ENCODE measurements at regions not wholly inside any gene's neighbourhood (a gene's known extent, or its start where the extent isn't known, plus 50 kb on each side); places are given as distances from the start of the nearest gene placed in this dataset.

GRCh38 chr18:60311676-60312360, 60.8 kb downstream of the MC4R start:
- H3K4me1 ChIP-seq (replicated peaks in 1 of 4; ENCODE audit: control insufficient read depth in 3 of 4, insufficient read depth in 4 of 4, low read length in 3 of 4) = no peaks in the 10 kb centered on the region
- H2BK12ac ChIP-seq (ENCODE audit: low read depth, low read length) = no peak overlapping the region
- H4K91ac ChIP-seq (replicated peaks; ENCODE audit: insufficient read length, low read length) = no peak overlapping the region
- H2BK15ac ChIP-seq (ENCODE audit: low read length) = no peak overlapping the region
- no peak overlapping the region for H2BK120ac ChIP-seq (replicated peaks; ENCODE audit: low read depth, low read length)
- DNase-seq (ENCODE audit: low read depth in 1 of 2, low spot score in 2 of 2) = no peak
- H2AFZ ChIP-seq (ENCODE audit: low read length) = no peak overlapping the region
- H3K27me3 ChIP-seq (replicated peaks in 1 of 4; ENCODE audit: control insufficient read depth in 3 of 4, extremely low read depth in 1 of 4, insufficient read depth in 3 of 4, low read length in 3 of 4) = no peaks in the 10 kb centered on the region
- 93% methylated on average over 1 of the region's 1 CpG; no CpG with 5 or more reads in 1 of the 2 experiments for WGBS, 2 experiments (ENCODE audit: extremely low coverage in 1 of 2, insufficient coverage in 1 of 2, insufficient read length in 1 of 2, insufficient replicate concordance in 2 of 2, low coverage in 1 of 2, low lambda C conversion rate in 2 of 2, missing lambda C conversion rate in 1 of 2)
- TF ChIP-seq FOSL1 (IDR thresholded peaks at IDR 0.05; ENCODE audit: insufficient read depth, low read depth, low read length) = no peak
- no peak for TF ChIP-seq CHD2 (IDR thresholded peaks at IDR 0.05; ENCODE audit: low read length)
- TF ChIP-seq SIRT6 (IDR thresholded peaks at IDR 0.05; ENCODE audit: low read length) = no peak
- TF ChIP-seq TAF1 (IDR thresholded peaks at IDR 0.05; ENCODE audit: low read depth, low read length) = no peak
- no peak for TF ChIP-seq MAFK (IDR thresholded peaks at IDR 0.05; ENCODE audit: low read depth, low read length)
- no peak for TF ChIP-seq SUZ12 (IDR thresholded peaks at IDR 0.05; ENCODE audit: low read length)
- H4K20me1 ChIP-seq (replicated peaks in 1 of 2; ENCODE audit: control insufficient read depth in 1 of 2, insufficient read depth in 2 of 2, low read length in 2 of 2) = no peaks in the 10 kb centered on the region
- H3K4me3 ChIP-seq (ENCODE audit: extremely low read depth in 1 of 4, insufficient read depth in 2 of 4, low read depth in 3 of 4, low read length in 4 of 4) = no peak overlapping the region
- no peak for FAIRE-seq
- H3K23ac ChIP-seq (ENCODE audit: insufficient read length) = no peak overlapping the region
- no peak overlapping the region for H3K9ac ChIP-seq (replicated peaks in 1 of 4; ENCODE audit: extremely low read depth in 1 of 4, low read depth in 3 of 4, low read length in 3 of 4)
- no peak overlapping the region for H4K5ac ChIP-seq (ENCODE audit: insufficient read length, low read depth, low read length)
- ChIA-PET POLR2A (ENCODE audit: partially characterized antibody) (no interaction called here), CTCF (ENCODE audit: partially characterized antibody) (interaction anchor here (1.4 kb wide), 1 partner anchor 14 kb away, joined by 3 read pairs; no protein-coding TSS in a partner anchor)
- no peaks in the 10 kb centered on the region for H3K79me1 ChIP-seq (ENCODE audit: low read depth, low read length)
- no peak overlapping the region for H2AK5ac ChIP-seq (ENCODE audit: low read depth, low read length)
- H3K14ac ChIP-seq (ENCODE audit: insufficient read length) = no peak overlapping the region
- H3K27ac ChIP-seq (ENCODE audit: low read depth, low read length) = no peak overlapping the region
- H3K36me3 ChIP-seq (ENCODE audit: control insufficient read depth in 2 of 4, insufficient read depth in 4 of 4, low read length in 3 of 4) = no peaks in the 10 kb centered on the region
- no peak overlapping the region for H3K18ac ChIP-seq (ENCODE audit: extremely low read depth, low read length)
- H2BK5ac ChIP-seq (ENCODE audit: low read depth, low read length) = no peak overlapping the region
- no peaks in the 10 kb centered on the region for H3K23me2 ChIP-seq (ENCODE audit: low read depth, low read length)
- no peaks in the 10 kb centered on the region for H3K79me2 ChIP-seq (ENCODE audit: control insufficient read depth in 1 of 2, insufficient read depth in 2 of 2, low read length in 2 of 2)
- no peak overlapping the region for H2BK20ac ChIP-seq (ENCODE audit: low read length)
- no peak overlapping the region for H3K4ac ChIP-seq (replicated peaks; ENCODE audit: insufficient read length, low read depth, low read length)
- H3K9me3 ChIP-seq (ENCODE audit: insufficient read depth in 2 of 2, low read depth in 1 of 2, low read length in 1 of 2) = peaks cover 0 to 2% of the 10 kb centered on the region in 2 experiments; a peak in 1 of 4 replicates
- no peak overlapping the region for H3K56ac ChIP-seq (replicated peaks; ENCODE audit: insufficient read length, low read depth, low read length)
- no peak overlapping the region for H4K8ac ChIP-seq (ENCODE audit: extremely low read depth, insufficient read depth, low read length)
- H3K4me2 ChIP-seq (ENCODE audit: insufficient read depth in 1 of 2, low read depth in 2 of 2, low read length in 2 of 2) = no peak overlapping the region

All from H1 (cell line).